ENCODE measurements at regions not wholly inside any gene's neighbourhood (a gene's known extent, or its start where the extent isn't known, plus 50 kb on each side); places are given as distances from the start of the nearest gene placed in this dataset.

GRCh38 chr2:2704428-2705090, 373.5 kb upstream of the MYT1L start:
- no peak for DNase-seq (ENCODE audit: low read depth in 4 of 4, low spot score in 1 of 4)

- DNase-seq (ENCODE audit: low read depth in 4 of 4, low spot score in 1 of 4): no peak
Measured at GRCh38 chr2:2703762-2704427, 372.8 kb upstream of the MYT1L start.

GRCh38 chr2:2703172-2703571, 372.1 kb upstream of the MYT1L start:
- no peak for DNase-seq (ENCODE audit: low read depth in 4 of 4, low spot score in 1 of 4)

- no peak for DNase-seq (ENCODE audit: low read depth in 4 of 4, low spot score in 1 of 4)
Measured at GRCh38 chr2:2702385-2702784, 371.3 kb upstream of the MYT1L start.

GRCh38 chr2:2701813-2702212, 370.7 kb upstream of the MYT1L start:
- no peak for DNase-seq (ENCODE audit: low read depth in 4 of 4, low spot score in 1 of 4)

GRCh38 chr2:2701176-2701781, 370.2 kb upstream of the MYT1L start:
- no peak for DNase-seq (ENCODE audit: low read depth in 4 of 4, low spot score in 1 of 4)

GRCh38 chr2:2699121-2699505, 368.0 kb upstream of the MYT1L start:
- DNase-seq (ENCODE audit: low read depth in 4 of 4, low spot score in 1 of 4): no peak

GRCh38 chr2:2698182-2699120, 367.4 kb upstream of the MYT1L start:
- DNase-seq (ENCODE audit: low read depth in 4 of 4, low spot score in 1 of 4): no peak

- no peak for DNase-seq (ENCODE audit: low read depth in 4 of 4, low spot score in 1 of 4)
Measured at GRCh38 chr2:2696733-2697455, 365.8 kb upstream of the MYT1L start.

GRCh38 chr2:2696325-2696724, 365.2 kb upstream of the MYT1L start:
- no peak for DNase-seq (ENCODE audit: low read depth in 4 of 4, low spot score in 1 of 4)

GRCh38 chr2:2694746-2695145, 363.7 kb upstream of the MYT1L start:
- no peak for DNase-seq (ENCODE audit: low read depth in 4 of 4, low spot score in 1 of 4)

GRCh38 chr2:2692599-2693389, 361.7 kb upstream of the MYT1L start:
- DNase-seq (ENCODE audit: low read depth in 4 of 4, low spot score in 1 of 4): no peak

- no peak for DNase-seq (ENCODE audit: low read depth in 4 of 4, low spot score in 1 of 4)
Measured at GRCh38 chr2:2691419-2691818, 360.3 kb upstream of the MYT1L start.

- DNase-seq (ENCODE audit: low read depth in 4 of 4, low spot score in 1 of 4): no peak
Measured at GRCh38 chr2:2690985-2691384, 359.9 kb upstream of the MYT1L start.

GRCh38 chr2:2689306-2689705, 358.2 kb upstream of the MYT1L start:
- no peak for DNase-seq (ENCODE audit: low read depth in 4 of 4, low spot score in 1 of 4)

- DNase-seq (ENCODE audit: low read depth in 4 of 4, low spot score in 1 of 4): no peak
Measured at GRCh38 chr2:2688254-2688653, 357.2 kb upstream of the MYT1L start.

GRCh38 chr2:2687745-2688144, 356.7 kb upstream of the MYT1L start:
- no peak for DNase-seq (ENCODE audit: low read depth in 4 of 4, low spot score in 1 of 4)

- no peak for DNase-seq (ENCODE audit: low read depth in 4 of 4, low spot score in 1 of 4)
Measured at GRCh38 chr2:2686222-2686621, 355.1 kb upstream of the MYT1L start.

- DNase-seq (ENCODE audit: low read depth in 4 of 4, low spot score in 1 of 4): no peak
Measured at GRCh38 chr2:2683606-2684224, 352.6 kb upstream of the MYT1L start.
